DMS114 treated with DMSO at 0.1 percent for 48 hours (cell line): ENCODE measurements at regions not wholly inside any gene's neighbourhood (a gene's known extent, or its start where the extent isn't known, plus 50 kb on each side); places are given as distances from the start of the nearest gene placed in this dataset.
A peak's percentile ranks its signal among the peaks of the same experiment; 100 is the strongest.
"Not testable (repeated sequence)": the region's sequence is repeated elsewhere in the genome, so short reads cannot be mapped to it uniquely, and the experiment has no call there.

ENCODE experiments used
- DNase-seq: peaks from one replicate; lab custom pipeline; 2025; ENCODE audit not compliant: unreplicated experiment; lab: John Stamatoyannopoulos, UW

DNA sequence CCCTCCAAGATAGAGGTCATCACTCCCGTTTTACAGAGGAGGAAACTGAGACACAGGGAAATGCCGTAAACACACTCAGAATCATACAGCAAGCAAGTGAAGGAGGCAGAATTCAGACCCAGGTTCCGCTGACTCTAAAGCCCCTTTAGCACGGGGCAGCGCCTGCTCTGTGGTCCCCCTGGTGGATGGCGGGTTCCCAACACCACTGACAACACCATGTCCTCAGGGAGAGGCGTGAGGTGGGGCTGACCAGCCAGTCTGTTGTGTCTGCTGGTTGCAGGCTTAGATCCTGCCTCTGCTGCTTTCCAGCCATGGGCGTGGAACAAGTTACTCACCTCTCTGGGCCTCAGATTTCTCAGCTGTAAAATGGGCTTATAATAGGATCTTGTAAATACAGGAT is 617.3 kb downstream of the MATN1 start:
- no peak for DNase-seq

DNA sequence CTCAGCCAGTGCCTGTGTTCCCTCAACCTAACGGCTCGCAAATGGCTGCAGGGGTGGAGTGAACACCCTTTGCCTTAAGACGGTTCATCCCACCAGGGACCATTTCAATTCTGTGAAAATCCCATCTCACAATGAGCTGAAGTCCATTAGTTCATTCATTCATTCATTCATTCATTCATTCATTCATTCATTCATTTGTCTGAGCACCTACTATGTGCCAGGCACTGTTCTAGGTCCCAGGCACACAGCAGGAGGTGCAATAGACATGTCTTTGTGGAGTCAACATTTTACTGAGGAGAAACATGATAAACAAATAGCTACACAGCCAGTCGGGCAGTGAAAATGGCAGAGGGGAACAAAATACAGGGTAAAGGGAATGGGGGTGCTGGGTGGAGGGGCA is 618.8 kb downstream of the MATN1 start:
- no peak for DNase-seq

DNA sequence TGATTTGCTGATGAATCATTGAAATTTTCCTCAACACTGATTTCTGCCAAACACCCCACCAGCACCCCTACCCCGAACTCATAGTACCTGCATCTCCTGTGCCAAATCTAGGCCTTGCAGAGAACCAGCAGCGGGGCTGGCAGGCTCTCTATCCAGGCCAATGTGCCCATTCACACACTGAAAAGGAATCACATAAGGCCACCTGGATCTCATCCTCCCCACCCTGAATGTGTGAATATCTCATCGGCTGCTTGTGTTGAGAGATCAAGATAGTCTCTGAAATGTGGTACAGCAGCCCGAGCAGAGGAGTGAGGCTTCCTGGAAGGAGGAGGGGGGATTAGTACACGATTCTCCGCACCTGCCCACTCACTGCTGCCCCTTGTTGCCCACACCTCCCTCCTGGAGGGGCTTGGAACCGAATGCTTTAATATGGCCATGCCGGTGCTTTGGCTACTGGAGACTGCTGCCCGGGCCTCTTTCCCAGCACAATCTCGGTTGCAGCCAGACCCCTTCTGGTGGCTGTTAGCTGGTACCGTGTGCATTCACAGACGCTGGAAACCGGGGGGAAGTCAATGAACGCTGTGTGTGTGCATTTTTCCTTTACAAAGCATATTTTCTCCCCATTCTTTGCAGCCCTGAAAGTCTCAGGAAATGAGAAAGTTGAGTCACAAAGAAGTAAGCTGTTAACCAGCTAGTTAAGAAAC is 619.5 kb downstream of the MATN1 start:
- no peak for DNase-seq

DNA sequence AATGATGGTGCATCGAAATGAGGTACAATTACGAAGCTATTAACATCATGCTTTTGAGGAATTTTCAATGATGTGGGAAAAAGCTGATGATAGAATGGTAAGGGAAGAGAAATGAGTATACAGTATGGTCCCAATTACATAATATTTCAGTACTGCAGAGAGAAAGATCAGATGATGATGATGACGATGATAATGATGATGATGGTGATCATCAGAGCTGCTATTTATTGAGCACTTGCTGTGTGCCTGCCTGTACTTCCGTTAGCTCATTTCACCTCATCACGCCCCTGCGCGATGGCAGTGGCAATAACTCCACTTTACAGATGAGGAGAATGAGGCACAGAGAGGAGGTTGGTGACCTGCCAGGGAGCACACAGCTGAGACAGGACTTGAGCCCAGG is 620.8 kb downstream of the MATN1 start:
- DNase-seq = no peak

GRCh38 chr1:30101487-30102227 is 621.7 kb downstream of the MATN1 start:
- peak; percentile 2 for DNase-seq

DNA sequence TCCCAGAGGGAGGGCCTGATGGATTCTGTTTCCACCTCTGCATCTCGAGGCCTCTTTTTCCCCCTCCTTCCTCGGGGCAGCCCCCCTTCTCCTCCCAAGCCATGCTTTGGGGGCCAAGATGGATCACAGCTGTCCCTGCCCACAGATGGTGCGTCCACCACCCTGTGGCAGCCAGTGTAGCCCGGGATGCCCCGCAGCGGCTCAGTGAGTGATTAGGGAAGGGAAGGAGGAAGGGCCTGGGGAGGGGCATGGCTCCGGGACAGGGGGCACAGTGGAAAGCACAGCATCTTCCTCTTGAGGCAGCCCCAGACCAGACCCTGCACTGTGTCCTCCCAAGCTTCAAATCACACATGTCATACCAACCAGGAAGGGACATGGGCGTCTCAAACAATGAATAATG is 622.4 kb downstream of the MATN1 start:
- DNase-seq = no peak

DNA sequence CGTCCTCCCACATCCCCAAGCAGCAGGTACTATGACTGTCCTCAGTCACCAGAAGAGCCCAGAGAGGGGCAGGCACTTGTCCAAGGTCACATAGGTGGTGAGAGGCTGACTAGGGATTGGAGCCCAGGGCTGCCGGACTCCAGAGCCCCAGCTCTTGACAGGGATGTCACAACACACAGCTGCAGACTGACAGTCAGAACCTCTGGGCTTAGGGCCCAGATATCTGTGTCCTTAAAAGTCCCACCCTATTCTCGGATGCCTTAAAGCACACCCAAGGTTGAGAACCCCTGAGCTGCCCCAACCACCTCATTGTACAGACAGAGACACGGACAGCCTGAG is 622.9 kb downstream of the MATN1 start:
- no peak for DNase-seq

DNA sequence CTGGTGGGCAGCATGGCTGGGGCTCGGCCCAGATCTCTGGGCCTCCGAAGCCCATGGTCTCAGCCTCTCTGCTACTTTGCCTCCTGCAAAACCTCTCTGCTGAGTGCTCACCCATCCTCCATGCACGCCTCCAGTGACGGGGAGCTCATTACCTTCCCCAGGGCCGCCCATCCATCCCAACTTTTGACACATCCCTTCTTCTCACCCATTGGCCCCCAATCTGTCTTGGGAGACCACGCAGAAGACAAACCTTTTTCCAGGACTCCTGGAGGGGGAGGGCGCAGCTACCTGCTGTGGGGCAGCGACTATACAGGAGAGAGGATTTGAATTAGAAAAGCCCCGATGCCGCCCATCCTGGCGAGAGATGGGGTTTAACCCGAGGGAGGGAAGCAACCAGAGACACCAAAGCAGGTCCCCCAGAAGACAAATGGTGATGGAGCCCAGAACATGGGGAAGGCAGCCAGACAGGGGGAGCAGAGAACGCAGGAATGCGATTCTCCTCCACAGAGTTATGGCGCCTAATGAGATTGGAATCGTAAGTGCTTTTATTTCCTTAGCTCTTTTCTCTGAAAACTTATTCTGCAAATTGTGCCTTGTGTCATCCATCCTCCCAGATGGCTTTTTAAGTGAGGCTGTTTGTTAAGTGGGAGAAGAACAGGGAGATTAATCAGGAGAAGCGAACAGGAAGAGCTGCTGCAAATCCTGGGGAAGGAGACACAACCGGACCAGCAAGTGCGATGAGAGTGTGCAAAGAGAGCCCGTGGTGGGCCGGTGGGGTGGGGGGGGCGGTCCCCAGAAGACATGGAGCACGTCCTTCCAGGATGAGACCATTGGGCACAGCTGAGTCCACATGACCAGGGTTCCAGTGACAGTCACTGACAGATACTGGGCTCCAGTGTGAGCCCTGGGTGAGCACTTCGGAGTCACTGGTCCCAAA is 623.5 kb downstream of the MATN1 start:
- no peak for DNase-seq

DNA sequence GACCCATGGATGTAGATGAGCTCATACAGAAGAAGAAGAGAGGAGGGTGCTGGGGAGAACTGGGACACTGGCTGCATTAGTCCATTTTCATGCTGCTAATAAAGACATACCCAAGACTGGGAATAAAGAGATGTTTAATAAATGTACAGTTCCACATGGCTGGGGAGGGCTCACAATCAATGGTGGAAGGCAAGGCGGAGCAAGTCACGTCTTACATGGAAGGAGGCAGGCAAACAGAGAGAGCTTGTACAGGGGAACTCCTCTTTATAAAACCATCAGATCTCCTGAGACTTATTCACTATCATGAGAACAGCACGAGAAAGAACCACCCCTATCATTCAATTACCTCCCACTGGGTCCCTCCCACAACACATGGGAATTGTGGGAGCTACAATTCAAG is 625.5 kb downstream of the MATN1 start:
- not testable (repeated sequence) for DNase-seq

DNA sequence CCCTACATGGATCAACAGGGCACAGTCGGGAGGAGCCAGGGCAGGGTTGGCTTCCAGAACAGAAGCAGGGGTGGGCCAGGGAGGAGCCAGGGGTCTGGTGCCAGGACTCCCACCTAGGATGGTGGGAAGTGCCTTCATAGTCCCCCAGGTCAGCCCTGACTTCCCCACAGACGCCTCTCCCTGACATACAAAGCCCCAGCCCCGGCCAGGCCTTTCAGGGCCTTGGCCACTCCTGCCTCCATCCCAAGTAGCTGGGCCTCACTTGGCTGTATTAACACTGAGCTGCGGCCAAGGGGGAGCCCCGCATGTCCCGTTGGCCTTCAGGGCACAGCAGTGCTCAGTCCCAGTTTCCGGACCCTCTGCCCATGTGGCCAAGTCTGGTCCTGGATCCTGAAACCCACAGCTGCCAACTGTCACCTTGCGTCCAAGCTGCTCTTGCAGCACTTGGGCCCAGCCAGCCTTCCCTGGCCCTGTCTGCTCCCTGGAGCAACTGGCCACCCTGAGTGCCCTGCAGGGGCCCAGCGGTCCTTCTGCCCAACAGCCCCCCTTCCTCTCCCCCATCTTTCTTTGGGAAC is 627.8 kb downstream of the MATN1 start:
- DNase-seq = no peak

DNA sequence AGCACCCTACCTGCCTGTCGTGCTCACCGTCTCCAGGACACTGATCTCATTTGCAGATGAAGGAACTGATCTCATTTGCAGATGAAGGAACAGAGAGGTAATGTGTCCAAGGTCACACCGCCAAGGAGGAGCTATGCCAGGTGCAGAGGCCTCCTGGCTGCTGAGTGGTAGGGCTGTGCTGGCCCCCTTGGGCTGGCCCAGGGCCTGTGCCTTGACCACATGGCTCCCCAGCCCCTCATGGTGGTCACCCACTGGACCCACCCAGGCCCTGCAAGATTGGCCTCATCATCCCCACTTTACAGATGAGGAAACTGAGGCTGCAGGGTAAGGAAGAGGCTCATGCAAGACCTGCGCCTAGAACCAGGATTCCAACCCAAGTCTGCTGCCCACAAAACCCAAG is 628.3 kb downstream of the MATN1 start:
- DNase-seq = no peak

DNA sequence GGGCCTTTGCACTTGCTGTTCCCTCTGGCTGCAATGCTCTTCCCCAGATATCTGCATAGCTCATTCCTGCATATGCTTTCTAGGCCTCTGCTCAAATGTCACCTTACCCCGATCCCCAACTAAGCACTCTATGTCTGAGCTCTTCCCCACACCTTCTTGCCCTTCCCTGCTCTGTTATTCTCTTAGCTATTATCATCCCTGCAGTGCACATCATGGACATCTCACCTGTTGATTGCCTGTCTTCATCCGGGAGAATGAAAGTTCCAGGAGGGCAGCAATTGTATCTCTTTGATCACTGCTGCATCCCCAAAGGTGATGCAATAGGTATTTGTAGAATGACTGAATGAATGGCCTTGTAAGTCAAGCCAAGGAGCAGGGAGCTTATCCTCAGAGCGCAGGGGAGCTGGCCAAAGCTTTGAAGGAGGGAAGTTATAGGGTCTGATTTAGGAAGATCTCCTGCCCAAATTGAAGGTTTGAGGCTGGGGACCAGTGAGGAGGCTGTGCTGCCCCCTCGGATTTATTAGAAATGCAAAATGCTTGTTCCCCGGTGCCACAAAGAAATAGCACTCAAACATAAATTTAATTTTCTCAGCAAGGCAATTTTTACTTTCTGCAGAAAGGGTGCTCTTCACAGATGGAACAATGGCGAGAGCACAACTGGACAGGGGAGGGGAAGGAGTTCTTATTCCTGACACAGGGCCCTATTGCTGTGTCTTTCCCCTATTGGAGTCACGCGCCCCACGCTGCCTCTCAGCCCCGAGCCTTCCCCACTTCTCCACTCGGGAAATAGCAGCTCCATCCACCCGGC is 631.1 kb downstream of the MATN1 start:
- DNase-seq = no peak

- DNase-seq = no peak
These were observed 633.1 kb downstream of the MATN1 start for GRCh38 chr1:30090162-30090820.

GRCh38 chr1:30089024-30089430 is 634.4 kb downstream of the MATN1 start:
- no peak for DNase-seq

DNA sequence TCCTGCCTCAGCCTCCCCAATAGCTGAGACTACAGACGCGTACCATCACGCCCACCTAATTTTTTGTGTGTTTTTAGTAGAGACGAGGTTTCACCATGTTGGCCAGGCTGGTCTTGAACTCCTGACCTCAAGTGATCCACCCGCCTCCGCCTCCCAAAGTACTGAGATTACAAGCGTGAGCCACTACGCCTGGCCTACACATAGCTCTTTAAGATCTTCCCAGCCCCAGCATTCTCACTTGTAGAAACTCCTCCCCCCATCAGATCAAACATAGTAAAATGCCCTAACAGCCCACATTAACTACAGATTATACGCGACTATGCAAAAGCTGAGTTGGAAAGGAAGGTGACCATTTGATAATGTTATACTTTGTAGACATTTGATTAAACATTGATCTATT is 634.8 kb downstream of the MATN1 start:
- DNase-seq = no peak

- peak; percentile 5 for DNase-seq
These were observed 635.9 kb downstream of the MATN1 start for GRCh38 chr1:30087465-30087864.

GRCh38 chr1:30085811-30086770 is 637.3 kb downstream of the MATN1 start:
- peak; percentile 34 for DNase-seq

DNA sequence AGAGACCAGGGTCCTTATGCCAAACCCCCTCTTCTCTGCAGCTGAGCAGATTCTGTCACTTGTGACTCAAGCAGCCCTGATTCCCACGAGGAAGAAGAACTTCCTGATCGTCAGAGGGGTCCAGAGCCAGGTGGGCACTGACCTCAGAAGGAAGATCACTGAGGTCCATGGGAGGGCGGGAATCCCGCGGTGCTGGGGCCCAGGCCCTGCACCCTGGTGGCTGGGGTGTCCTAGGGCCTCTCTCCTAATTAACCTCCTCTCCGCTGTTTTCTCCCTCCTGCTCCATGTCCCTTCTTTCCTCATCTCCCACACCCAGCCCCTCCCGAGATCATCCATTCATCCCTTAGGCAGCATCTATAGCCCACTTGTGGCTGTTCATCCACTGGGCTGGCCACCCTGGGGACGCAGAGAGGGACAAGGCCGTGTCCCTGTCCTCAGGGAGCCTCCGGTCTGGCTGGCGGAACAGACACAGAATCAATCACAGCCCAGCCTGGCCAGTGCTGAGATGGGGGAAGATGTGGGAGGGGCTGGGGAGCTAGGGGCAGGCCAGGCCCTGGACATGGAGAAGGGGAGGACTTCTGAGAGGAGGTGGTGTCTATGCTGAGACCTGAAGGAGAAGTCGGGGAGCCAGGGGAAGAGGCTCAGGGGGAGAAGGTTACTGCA is 638.3 kb downstream of the MATN1 start:
- no peak for DNase-seq
